Testis (tissue), 2 donors: ENCODE measurements at regions not wholly inside any gene's neighbourhood (a gene's known extent, or its start where the extent isn't known, plus 50 kb on each side); places are given as distances from the start of the nearest gene placed in this dataset.

Experiments used
- DNase-seq: peaks from one replicate; pipeline ENCODE4 v3.0.0-alpha.2; 2019
- H3K27ac ChIP-seq, 2 donors: fragments of 200-600 bp; sonication (generic); one replicate each; pipeline ENCODE4 v1.5.1; 2019
- H3K27me3 ChIP-seq: fragments of 200-600 bp; sonication (generic); one replicate; pipeline ENCODE4 v1.5.1; 2019
- H3K36me3 ChIP-seq: fragments of 200-600 bp; sonication (generic); one replicate; pipeline ENCODE4 v1.5.1; 2017; ENCODE audit warnings: low read depth; ENCODE audit errors: missing control alignments
- H3K4me1 ChIP-seq: fragments of 200-600 bp; sonication (generic); one replicate; pipeline ENCODE4 v1.5.1; 2019
- H3K4me3 ChIP-seq, 2 donors: fragments of 200-600 bp; sonication (generic); one replicate each; pipeline ENCODE4 v1.5.1; 2017 to 2019
- H3K9me3 ChIP-seq: fragments of 200-600 bp; sonication (generic); one replicate; pipeline ENCODE4 v1.5.1; 2017
- CTCF ChIP-seq, 3 experiments: fragments of 450-650 bp in 2 of 3; fragments of 200-600 bp in 1 of 3; sonication (generic) in 1 of 3; IDR thresholded peaks; one replicate each; pipeline ENCODE4 v1.5.1; 2016 to 2019; ENCODE audit warnings: antibody characterized with exemption in 3 of 3, mild to moderate bottlenecking in 2 of 3, moderate library complexity in 1 of 3
- POLR2A ChIP-seq: fragments of 450-650 bp; IDR thresholded peaks from one replicate; pipeline ENCODE4 v1.6.1; 2017; ENCODE audit warnings: antibody characterized with exemption, mild to moderate bottlenecking, moderate library complexity
- WGBS, 2 donors: methylation state at CpG; one replicate each; pipeline ENCODE4 v1.1.5; 2018; 5-methylcytosine and 5-hydroxymethylcytosine counted together
- intact Hi-C: fragments of 100-400 bp; cut with DNase I; formaldehyde crosslinking; loops from one replicate; pipeline ENCODE4 v1.15.1; 2023; ENCODE audit warnings: low total_unique reads

GRCh38 chr4:24734511-24734910, 60.9 kb upstream of the SOD3 start:
- no peaks in the 10 kb centered on the region for H3K27me3 ChIP-seq
- no peak for DNase-seq
- intact Hi-C loops: no loop called here
- 38 to 42% methylated on average over 1 of the region's 1 CpG for WGBS, 2 donors
- no peak overlapping the region for H3K4me3 ChIP-seq
- H3K27ac ChIP-seq: no peak overlapping the region
- no peaks in the 10 kb centered on the region for H3K36me3 ChIP-seq
- no peak for TF ChIP-seq POLR2A
- TF ChIP-seq CTCF (IDR thresholded peaks at IDR 0.05): no peak
- peaks cover 11% of the 10 kb centered on the region for H3K4me1 ChIP-seq
- H3K9me3 ChIP-seq: no peaks in the 10 kb centered on the region

- intact Hi-C loops: no loop called here
- TF ChIP-seq POLR2A (no peak), CTCF (IDR thresholded peaks at IDR 0.05) (no peak)
- Histone ChIP-seq H3K4me3 (no peak overlapping the region), H3K36me3 (no peaks in the 10 kb centered on the region), H3K27me3 (no peaks in the 10 kb centered on the region), H3K27ac (no peak overlapping the region), H3K4me1 (peaks cover 11% of the 10 kb centered on the region), H3K9me3 (no peaks in the 10 kb centered on the region)
- 69 to 73% methylated on average over 5 of the region's 5 CpGs for WGBS, 2 donors
- no peak for DNase-seq
Measured at GRCh38 chr4:24736066-24736465, 59.3 kb upstream of the SOD3 start.

- intact Hi-C loops: no loop called here
- 71 to 87% methylated on average over 5 of the region's 5 CpGs for WGBS, 2 donors
- Histone ChIP-seq H3K4me3 (no peak overlapping the region), H3K36me3 (no peaks in the 10 kb centered on the region), H3K4me1 (no peaks in the 10 kb centered on the region), H3K27ac (no peak overlapping the region), H3K27me3 (no peaks in the 10 kb centered on the region), H3K9me3 (no peaks in the 10 kb centered on the region)
- no peak for DNase-seq
- TF ChIP-seq CTCF (IDR thresholded peaks at IDR 0.05): no peak
- TF ChIP-seq POLR2A: no peak
Measured at GRCh38 chr4:24741910-24742309, 53.5 kb upstream of the SOD3 start.

DNA sequence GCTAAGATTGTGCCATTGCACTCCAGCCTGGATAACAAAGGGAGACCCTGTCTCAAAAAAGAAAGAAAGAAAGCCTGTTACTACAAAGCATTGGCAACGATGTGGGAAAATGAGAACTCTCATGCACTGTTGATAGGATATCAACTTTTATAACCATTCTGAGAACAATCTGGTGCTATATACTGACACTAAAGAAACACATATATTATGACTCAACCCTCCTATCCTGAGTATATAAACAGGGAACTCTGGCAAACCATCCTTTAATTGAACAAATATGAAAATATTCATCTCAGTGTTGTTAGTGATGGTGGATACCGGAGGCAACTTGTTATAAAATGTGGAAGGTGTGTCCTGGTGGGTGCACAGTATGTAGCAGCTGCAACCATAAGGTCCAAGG, 53.0 kb upstream of the SOD3 start:
- WGBS, 2 donors: 64 to 78% methylated on average over 2 of the region's 2 CpGs
- Histone ChIP-seq H3K4me1 (no peaks in the 10 kb centered on the region), H3K36me3 (no peaks in the 10 kb centered on the region), H3K27ac (no peak overlapping the region), H3K27me3 (no peaks in the 10 kb centered on the region), H3K9me3 (no peaks in the 10 kb centered on the region), H3K4me3 (no peak overlapping the region)
- DNase-seq: no peak
- intact Hi-C loops: no loop called here
- TF ChIP-seq CTCF (IDR thresholded peaks at IDR 0.05) (no peak), POLR2A (no peak)

- no peak for TF ChIP-seq CTCF (IDR thresholded peaks at IDR 0.05)
- TF ChIP-seq POLR2A: no peak
- 55 to 56% methylated on average over 5 of the region's 5 CpGs for WGBS, 2 donors
- Histone ChIP-seq H3K27ac (no peak overlapping the region), H3K4me1 (no peaks in the 10 kb centered on the region), H3K4me3 (no peak overlapping the region), H3K36me3 (no peaks in the 10 kb centered on the region), H3K27me3 (no peaks in the 10 kb centered on the region), H3K9me3 (no peaks in the 10 kb centered on the region)
- intact Hi-C loops: no loop called here
- DNase-seq: peak; percentile 33
Measured at GRCh38 chr4:24742773-24743172, 52.6 kb upstream of the SOD3 start.
